ENCODE measurements at regions not wholly inside any gene's neighbourhood (a gene's known extent, or its start where the extent isn't known, plus 50 kb on each side); places are given as distances from the start of the nearest gene placed in this dataset.

DNA sequence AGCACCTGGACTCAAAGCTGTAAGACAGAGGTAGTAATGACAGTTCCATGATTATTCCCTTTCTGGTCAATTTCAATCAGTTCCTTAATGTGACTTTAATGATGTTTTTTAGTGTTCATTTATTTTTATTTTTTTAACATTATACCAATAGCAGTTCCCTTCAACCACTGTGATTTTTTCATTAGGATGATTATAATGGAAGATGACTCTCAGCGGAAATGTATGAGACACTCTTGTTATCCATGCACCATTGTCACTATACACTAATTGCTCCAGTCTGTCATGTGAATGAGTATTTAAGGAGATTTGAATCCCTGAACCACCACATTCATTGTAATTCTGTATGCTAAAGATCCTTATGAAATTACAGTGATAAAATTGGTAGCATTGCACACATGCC lies 2102.3 kb upstream of the AGA start:
- no peak for DNase-seq (ENCODE audit: low read depth, low spot score)

DNA sequence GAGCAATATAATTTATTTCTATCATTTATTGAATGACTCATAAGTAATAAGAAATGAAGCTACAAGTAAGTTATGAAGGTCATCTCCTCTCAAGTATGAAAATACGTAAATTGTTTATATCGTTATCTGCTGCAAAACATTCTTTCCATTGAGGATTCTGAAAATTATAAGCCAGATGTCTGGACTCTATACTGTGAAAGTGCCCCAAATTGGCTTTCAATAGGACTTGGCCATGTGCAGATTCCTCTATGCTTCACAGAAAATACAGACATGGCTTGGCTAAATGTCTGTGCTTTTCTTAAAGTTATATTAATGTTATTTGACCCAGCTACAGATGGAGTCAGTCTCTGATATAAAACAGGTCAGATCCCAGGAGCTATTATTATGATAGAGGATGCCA lies 2109.9 kb upstream of the AGA start:
- DNase-seq (ENCODE audit: low read depth, low spot score), result no peak

DNA sequence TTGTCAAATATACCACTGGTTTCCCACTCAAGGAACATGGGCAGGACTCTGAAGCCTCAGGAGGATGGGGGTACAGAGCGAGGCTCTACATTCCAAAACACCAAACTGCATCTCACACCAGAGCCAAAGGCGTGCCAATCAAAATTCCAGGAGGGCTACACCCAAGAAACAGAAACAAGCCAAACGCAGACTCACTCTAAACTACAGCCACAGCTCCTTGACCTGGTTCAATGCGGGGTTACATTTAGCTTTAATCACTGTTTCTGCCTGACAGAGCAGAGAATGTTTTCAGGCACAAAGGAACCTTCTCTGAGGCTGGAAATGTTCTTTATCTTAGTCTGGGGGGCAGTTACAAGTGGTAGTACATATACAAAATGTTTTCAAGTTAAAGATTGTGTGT lies 2121.5 kb upstream of the AGA start:
- no peak for DNase-seq (ENCODE audit: low read depth, low spot score)

DNA sequence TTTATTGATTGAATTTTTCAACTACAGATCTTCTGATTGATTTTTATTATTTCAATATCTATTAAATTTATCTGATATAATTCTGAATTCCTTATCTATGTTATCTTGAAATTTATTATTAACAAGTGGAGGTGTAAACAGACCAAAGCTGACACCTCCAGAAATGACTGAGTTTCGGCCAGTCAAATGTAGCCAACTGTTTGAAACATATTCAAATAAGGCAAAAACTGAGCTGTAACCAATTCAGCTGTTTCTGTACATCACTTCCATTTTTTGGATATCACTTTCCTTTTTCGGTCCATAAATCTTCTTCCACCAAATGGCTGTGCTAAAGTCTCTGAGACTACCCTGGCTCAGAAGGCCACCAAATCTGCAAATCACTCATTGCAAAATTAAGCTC lies 2127.3 kb upstream of the AGA start:
- DNase-seq (ENCODE audit: low read depth, low spot score), result no peak

DNA sequence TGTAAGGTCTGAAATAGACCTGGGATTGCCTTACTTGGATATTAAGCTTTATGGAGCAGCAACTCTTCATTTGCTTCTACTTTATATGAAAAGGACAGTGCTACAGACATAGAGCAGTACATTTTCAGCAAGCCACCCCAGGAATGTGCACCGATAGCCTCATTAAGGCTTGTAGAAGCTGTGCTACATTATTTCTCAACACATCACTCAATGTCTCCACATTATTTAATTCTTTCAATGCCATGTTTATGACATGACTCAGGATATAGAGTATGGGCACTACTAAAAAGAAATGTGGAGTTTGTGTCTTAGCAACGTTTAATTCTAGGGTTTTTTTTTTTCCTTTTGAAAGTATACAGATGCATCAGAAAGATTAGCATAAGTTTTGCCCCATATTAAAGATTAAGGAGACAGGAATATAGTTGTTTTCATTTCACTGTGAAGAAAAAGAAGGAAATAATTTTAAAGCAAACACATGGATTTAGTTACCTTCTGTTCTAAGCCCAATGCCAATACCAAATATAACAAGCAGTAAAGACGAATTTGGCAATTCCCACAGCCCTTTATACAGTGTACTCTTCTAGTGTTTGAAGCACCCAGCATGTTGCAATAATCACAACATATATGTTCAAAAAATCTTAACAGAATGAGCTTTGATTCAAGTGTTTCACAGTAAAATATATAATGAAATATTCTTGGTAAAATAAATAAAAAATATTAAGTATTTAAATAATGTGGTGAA lies 2140.1 kb upstream of the AGA start:
- DNase-seq (ENCODE audit: low read depth, low spot score), result no peak

DNA sequence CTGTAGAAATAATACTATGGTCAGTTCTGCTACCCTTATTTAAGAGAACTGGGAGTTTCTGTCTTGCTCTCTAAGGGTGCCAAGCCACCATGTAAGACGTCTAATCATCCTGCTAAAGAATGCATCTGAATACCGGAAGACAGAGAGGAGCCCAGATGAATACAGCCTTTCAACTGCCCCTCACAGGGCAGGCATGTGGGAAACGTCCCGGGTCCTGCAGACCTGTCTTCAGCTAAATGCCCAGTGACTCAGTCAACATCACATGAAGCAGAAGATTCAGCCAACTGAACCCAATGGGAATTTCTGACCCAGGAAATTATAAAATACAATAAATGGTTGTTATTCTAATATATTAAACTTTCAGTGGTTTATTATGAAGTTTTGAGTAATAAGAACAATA lies 2141.0 kb upstream of the AGA start:
- no peak for DNase-seq (ENCODE audit: low read depth, low spot score)

DNA sequence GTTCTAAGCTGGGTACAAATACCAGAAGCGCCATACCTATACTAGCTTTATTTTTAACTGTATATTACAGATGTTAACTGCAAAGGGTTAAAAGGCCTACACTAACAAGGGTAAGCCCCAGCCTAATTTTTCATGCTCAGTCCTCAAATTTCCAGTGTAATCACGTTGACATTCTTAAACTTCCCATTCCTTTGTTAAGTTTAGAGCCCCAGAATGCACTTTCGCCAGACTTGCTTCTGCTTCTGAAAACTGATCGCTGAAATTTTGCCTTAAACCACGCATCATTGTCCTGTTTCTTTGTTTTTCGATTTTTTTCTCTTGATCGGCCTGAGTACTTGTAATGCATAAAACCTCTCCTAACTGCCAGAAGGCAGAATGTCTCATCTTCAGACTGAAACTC lies 2141.9 kb upstream of the AGA start:
- DNase-seq (ENCODE audit: low read depth, low spot score), result no peak

DNA sequence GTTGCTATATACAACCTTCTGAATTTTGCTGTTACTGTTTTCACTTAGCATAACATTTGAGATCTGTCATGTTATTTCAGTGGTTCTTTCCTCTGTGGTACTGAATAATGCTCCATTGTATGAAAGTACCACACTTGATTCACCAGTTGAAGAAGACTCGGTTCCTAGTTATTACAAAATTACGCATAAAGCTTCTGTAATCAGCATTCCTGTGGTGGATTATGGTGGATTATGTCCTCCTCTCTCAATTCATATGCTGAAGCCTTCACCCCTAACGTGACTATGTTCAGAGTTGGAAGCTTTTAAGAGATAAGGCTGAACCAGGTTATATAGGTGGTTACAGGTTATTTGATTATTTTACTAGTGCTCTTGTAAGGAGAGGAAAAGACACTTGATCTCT lies 2143.5 kb upstream of the AGA start:
- no peak for DNase-seq (ENCODE audit: low read depth, low spot score)

DNA sequence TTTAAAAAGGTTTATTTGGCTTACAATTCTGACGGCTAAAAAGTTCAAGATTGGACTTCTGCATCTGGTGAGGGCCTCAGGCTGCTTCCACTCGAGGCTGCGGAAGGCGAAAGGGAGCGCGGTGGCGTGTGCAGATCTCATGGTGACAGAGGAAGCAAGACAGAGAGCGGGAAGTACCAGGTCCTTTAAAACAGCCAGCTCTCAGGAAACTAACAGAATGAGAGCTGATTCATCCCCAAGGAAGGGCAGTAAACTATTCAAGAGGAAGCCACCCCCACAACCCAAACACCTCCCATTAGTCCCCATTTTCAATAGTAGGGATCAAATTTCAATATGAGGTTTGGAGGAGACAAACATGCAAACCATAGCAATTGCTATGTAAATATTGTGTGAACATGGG lies 2144.2 kb upstream of the AGA start:
- DNase-seq (ENCODE audit: low read depth, low spot score), result no peak

DNA sequence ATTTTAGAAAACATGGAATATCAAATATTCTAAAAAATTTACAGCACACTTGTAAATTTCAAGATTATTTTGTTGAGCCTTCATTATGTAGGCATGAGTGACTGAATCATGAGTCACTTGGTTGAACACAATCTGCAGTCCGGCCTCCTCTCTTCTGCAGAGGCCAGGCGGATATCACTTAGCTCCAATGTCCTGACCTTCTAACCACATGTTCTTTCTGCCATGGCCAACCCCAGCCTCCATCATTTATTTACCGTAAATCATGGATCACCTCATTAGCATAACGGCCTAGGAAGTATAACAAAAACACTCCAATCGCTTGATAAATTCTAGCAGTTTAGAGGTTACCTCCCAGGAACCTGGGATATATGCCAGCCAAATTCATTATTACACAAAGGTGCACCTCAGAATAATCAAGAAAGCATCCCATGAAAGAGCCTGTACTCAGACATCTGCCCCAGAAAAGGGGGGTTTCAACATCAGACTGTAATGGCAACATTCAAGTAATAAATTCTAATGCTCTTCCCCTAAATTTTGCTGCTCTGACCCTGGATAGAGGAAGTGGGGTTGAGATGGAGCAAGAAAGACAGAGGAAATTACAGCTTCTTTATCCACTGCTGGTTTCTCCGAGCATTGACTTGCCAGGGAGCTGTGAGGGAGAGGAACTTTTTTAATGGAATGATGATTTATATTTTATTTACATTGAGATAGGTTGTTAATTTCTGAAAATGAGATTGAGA lies 2153.6 kb upstream of the AGA start:
- DNase-seq (ENCODE audit: low read depth, low spot score), result no peak

DNA sequence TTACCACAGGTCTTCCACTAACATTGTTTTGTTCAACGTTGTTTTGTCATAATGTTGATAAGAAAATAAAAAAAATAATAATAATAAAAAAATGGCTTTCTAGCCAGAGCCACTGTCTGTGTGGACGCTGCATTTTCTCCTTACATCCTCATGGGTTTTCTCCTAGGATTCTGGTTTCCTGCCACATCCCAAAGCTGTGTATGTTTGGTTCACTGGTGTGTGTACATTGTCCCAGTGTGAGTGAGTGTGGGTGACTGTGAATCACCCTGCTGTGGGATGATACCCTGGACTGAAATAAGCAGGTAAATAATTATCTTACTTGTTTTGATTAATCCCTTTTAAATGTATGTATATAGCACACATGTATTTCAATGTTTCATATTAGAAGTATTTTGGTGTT lies 2154.4 kb upstream of the AGA start:
- DNase-seq (ENCODE audit: low read depth, low spot score), result no peak

DNA sequence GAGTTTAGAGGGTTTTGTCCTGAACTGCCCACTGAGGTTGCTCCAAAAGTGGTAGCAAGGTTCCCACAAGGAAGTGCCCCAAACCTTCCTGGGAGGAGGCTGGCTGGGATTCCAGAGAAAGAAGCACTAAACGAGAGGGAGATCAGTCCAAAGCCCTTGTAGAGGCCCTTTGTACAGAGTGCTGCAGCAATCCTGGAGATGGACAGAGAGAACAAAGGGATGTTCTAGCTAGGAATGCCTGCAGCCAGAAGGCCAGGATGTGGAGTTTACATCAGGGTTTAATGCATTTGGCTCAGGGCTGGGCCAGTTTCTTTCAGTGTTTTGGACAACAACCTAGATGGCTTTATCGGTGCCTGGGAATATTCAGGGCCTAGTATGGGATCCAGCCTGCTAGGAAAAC lies 2155.1 kb upstream of the AGA start:
- DNase-seq (ENCODE audit: low read depth, low spot score), result no peak

DNA sequence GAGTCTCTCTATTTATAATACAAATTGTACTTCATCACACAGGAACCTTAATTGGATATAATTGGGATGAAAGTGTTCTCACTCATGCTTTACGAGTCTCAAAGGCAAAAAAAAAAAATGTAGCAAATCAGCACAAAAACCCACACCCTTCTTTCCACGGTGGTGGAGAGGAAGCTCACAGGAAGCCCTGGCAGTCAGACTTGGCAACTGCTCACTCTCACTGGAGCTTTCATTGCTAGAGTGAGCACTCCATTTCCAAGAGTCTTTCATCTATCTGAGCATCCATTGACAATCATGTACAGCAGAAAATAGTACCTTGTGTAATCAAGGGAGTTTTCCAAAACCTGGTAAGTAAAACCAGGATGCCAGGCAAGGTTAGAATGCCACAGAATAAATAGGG lies 2159.4 kb upstream of the AGA start:
- no peak for DNase-seq (ENCODE audit: low read depth, low spot score)

DNA sequence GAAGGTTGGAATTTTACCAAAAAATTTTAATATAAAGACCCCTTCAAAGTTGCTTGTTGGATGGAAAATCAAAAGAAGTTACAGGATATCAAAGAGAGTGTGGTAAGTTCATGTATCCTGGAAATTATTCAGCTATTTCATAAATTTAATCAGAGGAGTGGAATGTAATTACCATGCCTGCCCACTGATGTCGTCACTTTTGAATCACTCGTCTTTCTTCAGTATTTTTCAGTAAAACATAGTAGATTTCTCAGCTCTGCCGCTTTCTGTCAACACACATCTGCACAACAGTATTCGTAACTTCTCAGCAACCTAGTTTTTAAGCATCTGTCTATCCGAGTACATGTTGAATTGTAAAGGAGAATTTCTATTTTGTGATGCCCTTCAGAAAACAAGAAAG lies 2163.0 kb upstream of the AGA start:
- no peak for DNase-seq (ENCODE audit: low read depth, low spot score)

DNA sequence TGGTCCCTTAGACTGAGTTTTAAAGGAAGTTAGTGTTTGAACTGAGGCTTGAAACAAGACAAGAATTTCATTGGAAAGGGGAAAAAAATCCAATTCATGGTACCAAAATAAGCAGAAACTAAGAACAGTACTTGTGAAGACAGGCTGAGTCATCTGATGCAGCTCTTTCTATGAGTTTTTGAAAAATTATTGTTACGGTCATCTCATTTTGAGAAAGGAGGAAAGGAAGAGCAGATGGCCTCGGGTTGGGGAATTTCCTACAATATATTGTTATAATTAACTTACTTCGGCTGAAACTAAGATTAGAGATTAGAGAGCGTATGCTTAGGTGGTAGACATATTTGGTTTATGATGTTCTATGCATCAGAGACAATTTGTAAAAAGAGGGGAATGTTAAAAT lies 2164.8 kb upstream of the AGA start:
- DNase-seq (ENCODE audit: low read depth, low spot score), result no peak

DNA sequence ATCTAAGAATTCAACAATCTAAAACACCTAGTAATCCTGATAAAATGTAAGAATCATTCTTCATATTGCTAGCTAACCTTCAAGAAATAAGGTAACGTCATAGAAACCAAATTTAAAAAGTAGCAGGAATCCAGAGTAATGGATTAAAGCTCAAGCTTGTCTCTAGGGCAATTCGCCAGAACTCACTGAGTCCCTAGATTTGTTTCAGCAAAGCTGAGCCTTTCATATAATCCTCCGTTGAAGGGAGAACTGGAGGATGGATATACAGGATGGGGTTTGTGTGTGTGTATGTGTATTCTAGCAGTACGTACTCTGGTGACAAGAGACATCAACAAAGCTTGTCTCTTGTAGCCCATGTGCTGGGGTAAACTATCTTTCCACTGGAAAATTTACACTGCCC lies 2173.5 kb upstream of the AGA start:
- no peak for DNase-seq (ENCODE audit: low read depth, low spot score)

DNA sequence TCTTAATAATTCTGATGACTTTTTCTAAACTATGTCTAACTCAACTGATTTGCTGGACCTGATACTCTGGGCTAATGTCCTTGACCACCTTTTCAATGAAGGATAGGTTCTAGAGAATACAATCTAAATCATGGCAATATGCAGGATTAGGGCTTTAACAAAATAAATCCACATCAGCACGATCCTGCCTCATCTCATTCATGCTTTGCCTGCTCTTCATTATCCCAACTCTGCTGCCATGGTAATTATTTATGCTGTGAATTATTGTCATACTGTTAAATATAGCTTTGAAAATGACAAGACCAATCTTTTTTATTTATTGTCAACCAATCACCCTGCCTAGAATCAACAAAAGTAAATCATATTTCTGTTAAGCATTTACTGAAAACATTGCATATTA lies 2176.7 kb upstream of the AGA start:
- DNase-seq (ENCODE audit: low read depth, low spot score), result no peak

DNA sequence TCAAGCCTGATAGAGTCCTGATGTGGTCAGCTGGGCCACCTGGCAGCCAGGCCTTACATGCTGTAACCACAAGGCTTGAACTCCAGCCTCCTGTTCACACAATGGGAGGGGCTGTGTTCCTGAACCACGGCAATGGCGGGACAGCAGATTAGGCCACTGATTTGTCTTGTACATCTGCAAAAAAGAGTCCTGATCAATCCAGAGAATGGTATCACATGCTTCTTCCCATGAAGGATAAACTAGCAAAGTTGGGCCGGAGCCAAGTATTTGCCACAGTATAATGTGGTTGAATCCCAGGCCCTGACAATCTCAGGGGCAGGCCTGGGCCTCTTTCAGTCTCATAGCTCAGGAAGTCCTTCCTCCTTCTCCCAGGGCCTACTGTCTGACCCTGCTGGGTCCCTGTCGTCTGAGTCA lies 2182.5 kb upstream of the AGA start:
- DNase-seq (ENCODE audit: low read depth, low spot score), result no peak

DNA sequence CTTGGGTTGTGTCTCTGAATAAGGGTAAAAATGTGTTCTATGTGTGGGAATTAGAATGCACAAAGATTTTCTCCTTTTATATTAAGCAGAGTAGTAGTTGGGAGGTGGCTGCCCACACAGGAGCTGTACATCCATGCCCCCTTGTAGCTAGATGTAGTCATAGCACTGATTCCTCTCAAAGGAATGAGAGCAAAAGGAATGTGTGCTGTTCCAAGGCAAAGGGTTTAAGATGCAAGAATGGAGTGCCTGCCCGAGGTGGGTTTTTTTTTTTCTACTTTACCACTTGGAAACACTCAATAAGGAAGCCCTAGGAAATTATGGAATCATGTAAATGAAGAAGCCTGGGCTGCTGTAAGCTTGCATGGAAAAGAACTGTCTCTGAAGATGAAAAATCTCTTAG lies 2183.2 kb upstream of the AGA start:
- DNase-seq (ENCODE audit: low read depth, low spot score), result no peak

DNA sequence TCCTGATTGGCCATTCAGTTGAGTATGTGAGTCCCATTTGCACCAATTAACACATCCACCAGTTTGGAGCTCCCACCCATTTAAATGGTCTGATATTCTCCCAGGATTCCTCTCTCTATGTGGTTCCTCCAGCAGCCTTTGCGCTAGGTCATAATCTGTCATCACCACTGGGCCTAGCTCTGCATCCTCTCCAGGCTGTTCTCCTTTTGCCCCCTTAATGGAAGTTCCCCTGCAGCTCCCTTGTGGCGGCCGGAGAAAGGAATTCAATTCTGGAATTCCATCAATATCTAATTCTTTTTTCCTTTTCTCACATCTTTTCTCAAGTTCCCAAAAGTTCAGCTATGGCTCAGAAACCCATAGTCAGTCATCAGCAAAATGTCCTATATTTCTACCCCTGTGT lies 2184.4 kb upstream of the AGA start:
- DNase-seq (ENCODE audit: low read depth, low spot score), result no peak

DNA sequence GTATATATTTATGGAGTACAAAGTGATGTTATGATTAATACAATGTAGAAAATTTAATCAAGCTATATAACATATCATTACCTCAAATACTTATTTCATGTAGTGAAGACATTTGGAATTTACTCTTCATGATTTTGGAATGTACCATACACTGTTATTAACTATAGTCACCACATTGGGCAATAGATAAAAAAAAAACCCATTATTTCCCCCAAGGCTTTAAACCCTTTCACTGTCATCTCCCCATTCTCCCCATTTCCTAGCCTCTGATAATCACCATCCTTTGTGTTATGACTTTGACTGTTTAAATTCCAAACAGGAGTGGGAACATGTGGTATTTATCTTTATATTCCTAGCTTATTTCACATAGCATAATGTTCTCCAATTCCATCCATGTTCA lies 2189.1 kb upstream of the AGA start:
- no peak for DNase-seq (ENCODE audit: low read depth, low spot score)

DNA sequence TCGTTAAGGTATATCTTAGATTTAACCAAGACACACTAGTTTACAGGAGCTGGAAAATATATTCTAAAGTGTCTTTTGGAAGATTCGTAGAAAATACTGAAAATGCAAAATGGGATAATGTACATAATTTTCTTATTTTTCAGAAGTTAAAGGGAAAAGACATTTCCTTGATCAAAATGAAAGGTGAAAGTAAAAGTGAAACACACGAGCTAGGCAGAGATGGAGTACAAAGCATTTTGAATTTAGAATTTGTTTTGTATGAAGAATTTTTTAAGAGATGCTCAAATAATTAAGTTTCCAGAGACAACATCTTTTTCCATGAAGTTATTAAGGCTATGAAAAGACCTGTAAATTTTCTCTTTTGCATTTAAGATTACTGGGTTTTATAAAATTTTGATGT lies 2192.6 kb upstream of the AGA start:
- no peak for DNase-seq (ENCODE audit: low read depth, low spot score)

DNA sequence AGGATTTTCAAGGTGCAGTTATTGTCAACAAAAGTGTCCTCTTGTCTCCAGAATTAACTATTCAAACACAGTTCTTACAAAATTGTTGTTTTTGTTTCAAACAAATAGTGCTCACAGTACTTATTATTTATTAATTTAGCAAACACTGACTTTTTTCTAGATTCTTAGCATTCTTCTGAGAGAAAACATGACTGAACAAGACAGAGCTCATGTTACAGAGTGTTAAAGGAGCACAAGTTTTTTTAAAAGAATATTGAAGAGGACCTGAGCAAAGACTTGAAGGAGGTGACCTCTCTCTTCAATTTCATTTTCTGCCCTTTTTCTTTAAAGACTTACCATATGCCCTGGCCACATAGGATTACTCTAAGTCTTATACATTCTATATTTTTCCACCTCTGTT lies 2220.3 kb upstream of the AGA start:
- no peak for DNase-seq (ENCODE audit: low read depth, low spot score)
